Trophoblast cell (in vitro differentiated cells and primary cell): ENCODE measurements at regions not wholly inside any gene's neighbourhood (a gene's known extent, or its start where the extent isn't known, plus 50 kb on each side); places are given as distances from the start of the nearest gene placed in this dataset.

Source experiments
- DNase-seq, 2 donors: peaks; one replicate each; pipeline ENCODE4 v3.0.0-alpha.2; 2016
- H2AFZ ChIP-seq: 2 replicates; pipeline ENCODE4 v1.6.1; 2013; ENCODE audit warnings: low read length, moderate library complexity, mild to moderate bottlenecking; ENCODE audit not compliant: insufficient read depth, poor library complexity
- H2AK5ac ChIP-seq: 2 replicates; pipeline ENCODE4 v1.6.1; 2013; ENCODE audit warnings: mild to moderate bottlenecking, low read length
- H2BK120ac ChIP-seq: 2 replicates; pipeline ENCODE4 v1.6.1; 2013; ENCODE audit warnings: low read length, mild to moderate bottlenecking, moderate library complexity; ENCODE audit not compliant: insufficient read depth, poor library complexity
- H2BK12ac ChIP-seq: 2 replicates; pipeline ENCODE4 v1.6.1; 2013; ENCODE audit warnings: mild to moderate bottlenecking, low read length, moderate library complexity
- H2BK5ac ChIP-seq: 2 replicates; pipeline ENCODE4 v1.6.1; 2013; ENCODE audit warnings: low read length, low read depth, moderate library complexity, mild to moderate bottlenecking; ENCODE audit not compliant: poor library complexity
- H3K14ac ChIP-seq: 2 replicates; pipeline ENCODE4 v1.6.1; 2013; ENCODE audit warnings: mild to moderate bottlenecking, low read length
- H3K18ac ChIP-seq: 2 replicates; pipeline ENCODE4 v1.6.1; 2013; ENCODE audit warnings: mild to moderate bottlenecking, low read length
- H3K23ac ChIP-seq: 2 replicates; pipeline ENCODE4 v1.6.1; 2013; ENCODE audit warnings: low read length
- H3K27ac ChIP-seq: 2 replicates; pipeline ENCODE4 v1.5.1; 2013; ENCODE audit warnings: low read depth, mild to moderate bottlenecking, inconsistent platforms, low read length, moderate library complexity
- H3K27me3 ChIP-seq: 2 replicates; pipeline ENCODE4 v1.6.1; 2013; ENCODE audit warnings: inconsistent platforms, mild to moderate bottlenecking, low read length, moderate library complexity; ENCODE audit not compliant: insufficient read depth
- H3K36me3 ChIP-seq, 2 experiments: 1 replicate in 1 of 2; 2 replicates in 1 of 2; pipeline ENCODE4 v1.6.1; 2013; ENCODE audit warnings: low read length in 2 of 2, mild to moderate bottlenecking in 2 of 2, moderate library complexity in 1 of 2; ENCODE audit not compliant: insufficient read depth in 2 of 2, control insufficient read depth in 1 of 2
- H3K4ac ChIP-seq: 2 replicates; pipeline ENCODE4 v1.6.1; 2013; ENCODE audit warnings: low read depth, mild to moderate bottlenecking, low read length, moderate library complexity
- H3K4me1 ChIP-seq, 2 experiments: 1 replicate in 1 of 2; 2 replicates in 1 of 2; pipeline ENCODE4 v1.6.1; 2013; ENCODE audit warnings: low read length in 2 of 2, mild to moderate bottlenecking in 2 of 2, moderate library complexity in 1 of 2; ENCODE audit not compliant: insufficient read depth in 2 of 2, control insufficient read depth in 1 of 2
- H3K4me2 ChIP-seq: 2 replicates; pipeline ENCODE4 v1.6.1; 2013; ENCODE audit warnings: inconsistent platforms, mild to moderate bottlenecking, low read length, moderate library complexity
- H3K4me3 ChIP-seq: 2 replicates; pipeline ENCODE4 v1.5.1; 2013; ENCODE audit warnings: mild to moderate bottlenecking, low read depth, low read length, inconsistent platforms
- H3K79me1 ChIP-seq: one replicate; pipeline ENCODE4 v1.6.1; 2013; ENCODE audit warnings: low read length
- H3K79me2 ChIP-seq: 2 replicates; pipeline ENCODE4 v1.6.1; 2013; ENCODE audit warnings: low read length, mild to moderate bottlenecking; ENCODE audit not compliant: control insufficient read depth, insufficient read depth, poor library complexity
- H3K9ac ChIP-seq: 2 replicates; pipeline ENCODE4 v1.6.1; 2013; ENCODE audit warnings: mild to moderate bottlenecking, low read length
- H3K9me3 ChIP-seq: 2 replicates; pipeline ENCODE4 v1.6.1; 2013; ENCODE audit warnings: low read depth, mild to moderate bottlenecking, control low read depth, inconsistent platforms, low read length; ENCODE audit not compliant: insufficient read depth
- H4K12ac ChIP-seq: 2 replicates; pipeline ENCODE4 v1.6.1; 2013; ENCODE audit warnings: low read depth, mild to moderate bottlenecking, low read length, moderate library complexity
- H4K8ac ChIP-seq: 2 replicates; pipeline ENCODE4 v1.6.1; 2013; ENCODE audit warnings: low read depth, mild to moderate bottlenecking, low read length, moderate library complexity
- H4K91ac ChIP-seq: one replicate; pipeline ENCODE4 v1.6.1; 2013; ENCODE audit warnings: low read depth, mild to moderate bottlenecking, low read length, moderate library complexity
- WGBS: extraction: QIAGEN DNeasy Blood & Tissue Kit; methylation state at CpG from one replicate; pipeline ENCODE4 v1.1.7; 2013; ENCODE audit warnings: missing lambda C conversion rate; ENCODE audit not compliant: insufficient read length, insufficient coverage; ENCODE audit errors: extremely low coverage; 5-methylcytosine and 5-hydroxymethylcytosine counted together

- Histone ChIP-seq H3K79me1 (no peaks in the 10 kb centered on the region), H2BK5ac (no peak overlapping the region), H3K27me3 (no peaks in the 10 kb centered on the region), H2BK12ac (no peak overlapping the region), H2BK120ac (no peak overlapping the region), H3K18ac (no peak overlapping the region), H3K36me3 (peaks cover 0 to 2% of the 10 kb centered on the region in 2 experiments), H2AK5ac (no peak overlapping the region), H4K8ac (no peak overlapping the region), H3K4me3 (no peak overlapping the region), H3K23ac (no peak overlapping the region), H3K9me3 (no peaks in the 10 kb centered on the region), H4K12ac (no peak overlapping the region), H3K14ac (no peak overlapping the region), H3K9ac (no peak overlapping the region), H3K27ac (no peak overlapping the region), H3K4me1 (no peaks in the 10 kb centered on the region), H4K91ac (no peak overlapping the region), H3K79me2 (no peaks in the 10 kb centered on the region), H3K4ac (no peak overlapping the region), H3K4me2 (no peak overlapping the region), H2AFZ (no peak overlapping the region)
- no CpG with 5 or more reads among the region's 7 CpGs for WGBS
- no peak for DNase-seq
Measured at GRCh38 chr6:154909821-154910220, 85.3 kb upstream of the TIAM2 start.

GRCh38 chr6:154914288-154914687 is 80.8 kb upstream of the TIAM2 start:
- H3K4me2 ChIP-seq = no peak overlapping the region
- H3K9me3 ChIP-seq = no peaks in the 10 kb centered on the region
- no peak overlapping the region for H3K4ac ChIP-seq
- no peaks in the 10 kb centered on the region for H3K79me2 ChIP-seq
- peaks cover 0 to 2% of the 10 kb centered on the region in 2 experiments for H3K36me3 ChIP-seq
- H4K91ac ChIP-seq = no peak overlapping the region
- no CpG with 5 or more reads among the region's 4 CpGs for WGBS
- H4K8ac ChIP-seq = no peak overlapping the region
- no peak overlapping the region for H3K23ac ChIP-seq
- no peak overlapping the region for H3K27ac ChIP-seq
- no peak overlapping the region for H2BK12ac ChIP-seq
- no peaks in the 10 kb centered on the region for H3K4me1 ChIP-seq
- no peak overlapping the region for H3K18ac ChIP-seq
- no peak overlapping the region for H2BK5ac ChIP-seq
- no peak overlapping the region for H4K12ac ChIP-seq
- no peak overlapping the region for H2AFZ ChIP-seq
- H3K79me1 ChIP-seq = no peaks in the 10 kb centered on the region
- no peak overlapping the region for H3K14ac ChIP-seq
- H3K27me3 ChIP-seq = no peaks in the 10 kb centered on the region
- H3K4me3 ChIP-seq = no peak overlapping the region
- no peak overlapping the region for H2BK120ac ChIP-seq
- no peak for DNase-seq
- H2AK5ac ChIP-seq = no peak overlapping the region
- no peak overlapping the region for H3K9ac ChIP-seq

- Histone ChIP-seq H3K9ac (no peak overlapping the region), H3K18ac (no peak overlapping the region), H4K91ac (no peak overlapping the region), H4K8ac (no peak overlapping the region), H4K12ac (no peak overlapping the region), H3K79me2 (no peaks in the 10 kb centered on the region), H2BK12ac (no peak overlapping the region), H3K36me3 (no peaks in the 10 kb centered on the region), H2BK120ac (no peak overlapping the region), H2AFZ (no peak overlapping the region), H3K23ac (no peak overlapping the region), H2AK5ac (no peak overlapping the region), H3K4me1 (no peaks in the 10 kb centered on the region), H3K9me3 (no peaks in the 10 kb centered on the region), H3K27me3 (no peaks in the 10 kb centered on the region), H3K4me2 (no peak overlapping the region), H3K4ac (no peak overlapping the region), H3K27ac (no peak overlapping the region), H2BK5ac (no peak overlapping the region), H3K14ac (no peak overlapping the region), H3K4me3 (no peak overlapping the region), H3K79me1 (no peaks in the 10 kb centered on the region)
- WGBS = no CpG with 5 or more reads among the region's 5 CpGs
- DNase-seq = no peak
Measured at GRCh38 chr6:154916857-154917256, 78.3 kb upstream of the TIAM2 start.

GRCh38 chr6:154917941-154918340 is 77.2 kb upstream of the TIAM2 start:
- Histone ChIP-seq H3K9ac (no peak overlapping the region), H2BK12ac (no peak overlapping the region), H3K4me2 (no peak overlapping the region), H2BK120ac (no peak overlapping the region), H3K27ac (no peak overlapping the region), H3K4me1 (no peaks in the 10 kb centered on the region), H2AK5ac (no peak overlapping the region), H3K23ac (no peak overlapping the region), H3K79me2 (no peaks in the 10 kb centered on the region), H3K79me1 (no peaks in the 10 kb centered on the region), H3K4me3 (no peak overlapping the region), H3K36me3 (no peaks in the 10 kb centered on the region), H3K4ac (no peak overlapping the region), H3K9me3 (no peaks in the 10 kb centered on the region), H3K27me3 (no peaks in the 10 kb centered on the region), H4K91ac (no peak overlapping the region), H2BK5ac (no peak overlapping the region), H4K8ac (no peak overlapping the region), H3K18ac (no peak overlapping the region), H3K14ac (no peak overlapping the region), H2AFZ (no peak overlapping the region), H4K12ac (no peak overlapping the region)
- WGBS = 100% methylated on average over 3 of the region's 7 CpGs
- no peak for DNase-seq
